ENCODE measurements at regions not wholly inside any gene's neighbourhood (a gene's known extent, or its start where the extent isn't known, plus 50 kb on each side); places are given as distances from the start of the nearest gene placed in this dataset.
"Not testable (repeated sequence)": the region's sequence is repeated elsewhere in the genome, so short reads cannot be mapped to it uniquely, and the experiment has no call there.

- no peak for DNase-seq
Observed at GRCh38 chr19:20287070-20287469, 120.1 kb downstream of the ZNF486 start.

- DNase-seq, result not testable (repeated sequence)
Observed at GRCh38 chr19:20285876-20286275, 118.9 kb downstream of the ZNF486 start.

- DNase-seq, result no peak
Observed at GRCh38 chr19:20279516-20279915, 112.5 kb downstream of the ZNF486 start.

GRCh38 chr19:20278342-20278741 is 111.3 kb downstream of the ZNF486 start:
- DNase-seq, result no peak

DNA sequence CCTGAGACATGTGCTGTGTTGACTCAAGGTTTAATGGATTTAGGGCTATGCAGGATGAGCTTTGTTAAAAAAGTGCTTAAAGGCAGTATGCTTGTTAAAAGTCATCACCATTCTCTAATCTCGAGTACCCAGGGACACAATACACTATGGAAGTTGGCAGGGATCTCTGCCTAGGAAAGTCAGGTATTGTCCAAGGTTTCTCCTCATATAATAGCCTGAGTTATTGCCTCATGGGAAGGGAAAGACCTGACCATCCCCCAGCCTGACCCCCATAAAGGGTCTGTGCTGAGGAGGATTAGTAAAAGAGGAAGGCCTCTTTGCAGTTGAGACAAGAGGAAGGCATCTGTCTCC is 109.7 kb downstream of the ZNF486 start:
- not testable (repeated sequence) for DNase-seq

DNA sequence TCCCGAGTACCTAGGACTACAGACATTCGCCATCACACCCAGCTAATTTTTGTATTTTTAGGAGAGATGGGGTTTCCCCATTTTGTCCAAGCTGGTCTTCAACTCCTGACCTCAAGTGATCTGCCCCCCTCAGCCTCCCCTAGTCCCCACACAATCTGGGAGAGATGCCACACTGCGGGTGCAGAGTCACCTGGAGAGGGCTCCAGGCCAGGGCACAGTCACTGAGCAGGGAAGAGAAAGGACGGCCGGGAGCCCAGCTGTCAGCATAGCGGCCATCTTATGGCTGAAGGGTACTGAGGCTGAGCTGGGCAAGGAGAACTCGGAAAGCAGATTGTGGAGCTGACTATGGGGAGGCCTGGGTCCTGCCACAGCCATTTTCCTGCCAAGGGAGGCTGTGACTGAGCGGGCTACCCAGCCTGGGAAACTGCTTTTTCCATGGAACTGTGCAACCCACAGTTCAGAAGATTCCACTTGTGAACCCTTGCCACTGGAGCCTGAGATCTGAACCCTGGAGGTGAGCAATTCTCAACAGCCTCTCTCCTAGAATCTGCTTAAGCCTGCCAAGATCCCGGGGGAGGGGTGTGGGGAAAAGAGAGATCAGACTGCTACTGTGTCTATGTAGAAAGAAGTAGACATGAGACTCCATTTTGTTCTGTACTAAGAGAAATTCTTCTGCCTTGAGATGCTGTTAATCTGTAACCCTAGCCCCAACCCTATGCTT is 109.2 kb downstream of the ZNF486 start:
- DNase-seq, result no peak

- no peak for DNase-seq
Observed at GRCh38 chr19:20273951-20274570, 107.0 kb downstream of the ZNF486 start.

DNA sequence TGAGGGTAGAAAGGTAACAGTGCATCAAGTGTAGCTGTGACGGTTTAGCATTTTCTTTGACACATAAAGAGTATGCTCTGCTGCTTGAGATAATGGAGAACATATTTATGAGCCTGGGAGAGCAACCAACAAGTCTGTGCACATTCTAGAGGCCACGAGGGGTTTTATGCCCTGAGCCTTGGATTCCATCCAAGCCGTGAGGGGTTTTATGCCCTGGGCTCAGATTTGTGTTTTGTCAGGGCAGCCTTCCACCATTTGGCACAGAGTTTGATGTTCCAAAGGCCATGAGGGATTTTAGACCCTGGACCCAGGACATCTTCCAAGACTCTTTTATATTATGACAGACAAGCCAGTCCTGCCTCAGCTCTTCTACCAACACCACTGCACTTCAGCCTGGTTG is 106.4 kb downstream of the ZNF486 start:
- DNase-seq, result no peak

GRCh38 chr19:20272627-20273010 is 105.6 kb downstream of the ZNF486 start:
- not testable (repeated sequence) for DNase-seq

- DNase-seq, result not testable (repeated sequence)
Observed at GRCh38 chr19:20271927-20272626, 105.1 kb downstream of the ZNF486 start.

- no peak for DNase-seq
Observed at GRCh38 chr19:20271215-20271926, 104.4 kb downstream of the ZNF486 start.

DNA sequence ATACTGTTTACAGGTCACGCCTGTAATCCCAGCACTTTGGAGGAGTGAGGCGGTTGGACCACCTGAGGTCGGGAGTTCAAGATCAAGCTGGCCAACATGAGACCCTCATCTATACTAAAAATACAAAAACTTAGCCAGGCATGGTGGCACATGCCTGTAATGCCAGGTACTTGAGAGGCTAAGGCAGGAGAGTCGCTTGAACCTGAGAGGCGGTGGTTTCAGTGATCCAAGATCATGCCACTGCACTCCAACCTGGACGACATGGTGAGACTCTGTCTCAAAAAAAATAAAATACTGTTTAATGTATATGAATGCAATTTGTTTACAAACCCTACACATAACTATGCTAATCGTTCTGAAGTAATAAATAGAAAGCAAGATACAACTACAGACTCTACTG is 102.4 kb downstream of the ZNF486 start:
- DNase-seq, result no peak

DNA sequence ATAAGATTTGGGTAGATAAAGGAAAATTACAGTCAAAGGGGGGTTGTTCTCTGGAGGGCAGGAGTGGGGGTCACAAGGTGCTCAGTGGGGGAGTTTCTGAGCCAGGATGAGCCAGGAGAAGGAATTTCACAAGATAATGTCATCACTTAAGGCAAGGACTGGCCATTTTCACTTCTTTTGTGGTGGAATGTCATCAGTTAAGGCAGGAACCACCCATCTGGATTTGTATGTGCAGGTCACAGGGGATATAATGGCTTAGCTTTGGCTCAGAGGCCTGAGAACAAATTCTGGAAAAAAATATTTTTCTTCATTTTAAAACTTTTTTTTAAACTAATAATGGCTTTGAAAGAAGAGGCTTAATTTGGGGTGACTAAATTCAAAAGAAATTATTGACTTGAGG is 94.5 kb downstream of the ZNF486 start:
- DNase-seq, result not testable (repeated sequence)

- not testable (repeated sequence) for DNase-seq
Observed at GRCh38 chr19:20260738-20261137, 93.7 kb downstream of the ZNF486 start.

- no peak for DNase-seq
Observed at GRCh38 chr19:20259615-20260014, 92.6 kb downstream of the ZNF486 start.

GRCh38 chr19:20256606-20257005 is 89.6 kb downstream of the ZNF486 start:
- DNase-seq, result no peak

DNA sequence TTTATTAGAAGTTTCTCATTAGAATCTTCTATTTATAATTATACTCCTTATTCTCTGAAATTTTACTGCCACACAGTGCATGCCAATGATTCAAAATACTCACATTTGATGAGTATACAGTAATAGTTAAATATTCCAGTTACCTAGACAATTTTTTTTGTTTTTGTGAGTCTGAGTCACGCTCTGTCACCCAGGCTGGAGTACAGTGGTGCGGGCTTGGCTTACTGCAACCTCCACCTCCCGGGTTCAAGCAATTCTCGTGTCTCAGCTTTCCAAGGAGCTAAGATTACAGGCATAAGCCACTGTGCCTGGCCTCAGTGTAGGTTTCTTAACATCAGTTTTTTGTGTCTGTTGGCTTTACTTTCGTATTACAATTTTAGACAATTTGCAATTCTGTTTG is 87.1 kb downstream of the ZNF486 start:
- no peak for DNase-seq

DNA sequence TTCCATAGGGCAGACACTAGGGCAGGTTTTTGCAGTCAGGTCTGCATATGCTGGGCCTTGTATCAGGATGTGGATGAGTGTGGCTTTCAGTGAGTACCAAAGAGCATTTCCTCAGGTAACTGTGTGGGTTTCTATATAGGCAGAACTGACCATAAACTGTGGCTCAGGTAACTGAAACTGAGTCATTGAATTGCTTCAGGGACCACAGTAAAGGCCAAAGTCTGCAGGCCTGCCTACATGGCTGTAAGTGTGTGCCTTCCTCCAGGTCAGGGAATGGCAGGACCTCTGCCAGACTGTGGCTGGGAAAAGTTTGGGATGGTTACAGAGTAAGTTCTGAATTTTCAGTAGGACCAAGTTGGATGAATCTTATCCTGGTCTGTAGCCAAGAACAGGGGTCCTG is 85.6 kb downstream of the ZNF486 start:
- no peak for DNase-seq

- DNase-seq, result no peak
Observed at GRCh38 chr19:20250627-20251026, 83.6 kb downstream of the ZNF486 start.

DNA sequence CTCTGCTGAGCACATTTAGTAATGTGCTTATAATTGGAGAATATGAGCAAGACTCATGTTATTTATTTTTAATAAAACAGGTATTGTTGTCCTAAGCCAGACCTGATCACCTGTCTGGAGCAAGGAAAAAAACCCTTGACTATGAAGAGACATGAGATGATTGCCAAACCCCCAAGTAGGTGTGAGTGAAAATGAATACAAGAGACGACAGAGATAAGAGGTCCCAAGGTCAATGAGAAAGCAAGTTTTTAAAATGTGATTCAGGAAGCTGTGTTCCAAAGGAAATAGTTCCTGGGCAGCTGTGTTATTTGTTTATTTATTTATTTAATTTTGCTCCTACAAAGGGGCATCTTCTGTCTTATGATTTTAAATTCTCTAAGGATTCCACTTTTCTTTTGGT is 83.1 kb downstream of the ZNF486 start:
- DNase-seq, result no peak
